ENCODE measurements at regions not wholly inside any gene's neighbourhood (a gene's known extent, or its start where the extent isn't known, plus 50 kb on each side); places are given as distances from the start of the nearest gene placed in this dataset.
"Not testable (repeated sequence)": the region's sequence is repeated elsewhere in the genome, so short reads cannot be mapped to it uniquely, and the experiment has no call there.

- DNase-seq (ENCODE audit: low read depth) = peak; percentile 31
Measured at GRCh38 chr5:174922955-174923354, 198.6 kb downstream of the MSX2 start.

- DNase-seq (ENCODE audit: low read depth) = no peak
Measured at GRCh38 chr5:174920906-174921550, 196.6 kb downstream of the MSX2 start.

- DNase-seq (ENCODE audit: low read depth) = no peak
Measured at GRCh38 chr5:174919351-174919750, 195.0 kb downstream of the MSX2 start.

GRCh38 chr5:174918655-174919054, 194.3 kb downstream of the MSX2 start:
- no peak for DNase-seq (ENCODE audit: low read depth)

- DNase-seq (ENCODE audit: low read depth) = no peak
Measured at GRCh38 chr5:174917976-174918554, 193.7 kb downstream of the MSX2 start.

GRCh38 chr5:174917435-174917834, 193.1 kb downstream of the MSX2 start:
- DNase-seq (ENCODE audit: low read depth) = not testable (repeated sequence)

- not testable (repeated sequence) for DNase-seq (ENCODE audit: low read depth)
Measured at GRCh38 chr5:174916924-174917323, 192.5 kb downstream of the MSX2 start.

GRCh38 chr5:174916227-174916626, 191.8 kb downstream of the MSX2 start:
- no peak for DNase-seq (ENCODE audit: low read depth)

GRCh38 chr5:174911118-174911517, 186.7 kb downstream of the MSX2 start:
- peak; percentile 11 for DNase-seq (ENCODE audit: low read depth)

- DNase-seq (ENCODE audit: low read depth) = peak; percentile 52
Measured at GRCh38 chr5:174910245-174910737, 185.9 kb downstream of the MSX2 start.

GRCh38 chr5:174903172-174903732, 178.9 kb downstream of the MSX2 start:
- peak; percentile 11 for DNase-seq (ENCODE audit: low read depth)

GRCh38 chr5:174901336-174901735, 177.0 kb downstream of the MSX2 start:
- DNase-seq (ENCODE audit: low read depth) = no peak

- no peak for DNase-seq (ENCODE audit: low read depth)
Measured at GRCh38 chr5:174900240-174900865, 176.0 kb downstream of the MSX2 start.

GRCh38 chr5:174897281-174897950, 173.0 kb downstream of the MSX2 start:
- no peak for DNase-seq (ENCODE audit: low read depth)

GRCh38 chr5:174895360-174895759, 171.0 kb downstream of the MSX2 start:
- DNase-seq (ENCODE audit: low read depth) = no peak

GRCh38 chr5:174892742-174893141, 168.4 kb downstream of the MSX2 start:
- no peak for DNase-seq (ENCODE audit: low read depth)

- DNase-seq (ENCODE audit: low read depth) = not testable (repeated sequence)
Measured at GRCh38 chr5:174880412-174881200, 156.2 kb downstream of the MSX2 start.

- DNase-seq (ENCODE audit: low read depth) = no peak
Measured at GRCh38 chr5:174877987-174878386, 153.6 kb downstream of the MSX2 start.

- DNase-seq (ENCODE audit: low read depth) = no peak
Measured at GRCh38 chr5:174872271-174872670, 147.9 kb downstream of the MSX2 start.

- DNase-seq (ENCODE audit: low read depth) = no peak
Measured at GRCh38 chr5:174852143-174852542, 127.8 kb downstream of the MSX2 start.

All from HT1080 (cell line).